Vagina (tissue), 2 donors: ENCODE measurements at regions not wholly inside any gene's neighbourhood (a gene's known extent, or its start where the extent isn't known, plus 50 kb on each side); places are given as distances from the start of the nearest gene placed in this dataset.

Source experiments
- POLR2A ChIP-seq, 2 donors: fragments of 450-650 bp; IDR thresholded peaks; one replicate each; pipeline ENCODE4 v1.6.1; 2017; ENCODE audit warnings: antibody characterized with exemption in 2 of 2, mild to moderate bottlenecking in 2 of 2, moderate library complexity in 2 of 2
- POLR2AphosphoS5 ChIP-seq, 2 donors: sonication (generic); formaldehyde crosslinking; IDR thresholded peaks; one replicate each; pipeline ENCODE4 v1.9.0; 2017; ENCODE audit warnings: antibody characterized with exemption in 2 of 2, mild to moderate bottlenecking in 2 of 2, low read depth in 1 of 2; ENCODE audit not compliant: insufficient read depth in 1 of 2
- TF ChIP-seq, protein P1 (sequence below), 3 experiments: fragments of 450-650 bp in 2 of 3; fragments of 200-600 bp in 1 of 3; sonication (generic) in 1 of 3; IDR thresholded peaks; one replicate each; pipeline ENCODE4 v1.5.1; 2017 to 2019; ENCODE audit warnings: antibody characterized with exemption in 3 of 3, mild to moderate bottlenecking in 2 of 3, moderate library complexity in 2 of 3

DNA sequence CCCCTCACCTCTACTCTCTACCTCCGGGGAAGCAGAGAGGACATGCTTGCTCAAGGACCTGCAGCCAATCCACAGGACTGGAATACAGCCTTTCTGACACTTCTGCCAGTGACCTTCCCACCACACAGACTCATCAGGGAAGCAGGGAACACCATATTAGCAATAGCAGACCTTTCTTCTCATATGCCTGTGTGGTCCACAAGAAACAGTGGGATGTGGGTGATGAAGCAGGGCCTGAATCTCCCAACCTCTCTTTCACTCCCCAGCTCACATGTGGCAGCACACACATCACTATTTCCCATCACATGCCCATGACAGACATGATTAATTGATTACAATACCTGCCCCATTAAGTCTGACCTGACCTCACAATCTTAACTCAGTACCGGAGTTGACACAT lies 695.1 kb downstream of the MATN1 start:
- TF ChIP-seq POLR2AphosphoS5 (IDR thresholded peaks at IDR 0.05; ENCODE audit: insufficient read depth in 1 of 2, low read depth in 1 of 2) = no peak
- TF ChIP-seq, protein P1, sequence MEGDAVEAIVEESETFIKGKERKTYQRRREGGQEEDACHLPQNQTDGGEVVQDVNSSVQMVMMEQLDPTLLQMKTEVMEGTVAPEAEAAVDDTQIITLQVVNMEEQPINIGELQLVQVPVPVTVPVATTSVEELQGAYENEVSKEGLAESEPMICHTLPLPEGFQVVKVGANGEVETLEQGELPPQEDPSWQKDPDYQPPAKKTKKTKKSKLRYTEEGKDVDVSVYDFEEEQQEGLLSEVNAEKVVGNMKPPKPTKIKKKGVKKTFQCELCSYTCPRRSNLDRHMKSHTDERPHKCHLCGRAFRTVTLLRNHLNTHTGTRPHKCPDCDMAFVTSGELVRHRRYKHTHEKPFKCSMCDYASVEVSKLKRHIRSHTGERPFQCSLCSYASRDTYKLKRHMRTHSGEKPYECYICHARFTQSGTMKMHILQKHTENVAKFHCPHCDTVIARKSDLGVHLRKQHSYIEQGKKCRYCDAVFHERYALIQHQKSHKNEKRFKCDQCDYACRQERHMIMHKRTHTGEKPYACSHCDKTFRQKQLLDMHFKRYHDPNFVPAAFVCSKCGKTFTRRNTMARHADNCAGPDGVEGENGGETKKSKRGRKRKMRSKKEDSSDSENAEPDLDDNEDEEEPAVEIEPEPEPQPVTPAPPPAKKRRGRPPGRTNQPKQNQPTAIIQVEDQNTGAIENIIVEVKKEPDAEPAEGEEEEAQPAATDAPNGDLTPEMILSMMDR (IDR thresholded peaks at IDR 0.05) = no peak
- TF ChIP-seq POLR2A (IDR thresholded peaks at IDR 0.05) = no peak
